SK-N-SH (cell line): ENCODE measurements at regions not wholly inside any gene's neighbourhood (a gene's known extent, or its start where the extent isn't known, plus 50 kb on each side); places are given as distances from the start of the nearest gene placed in this dataset.

Experiments used
- CTCF ChIA-PET: fragments of 300-600, 350-600 bp; formaldehyde crosslinking; extraction: SDS; loops from one replicate; lab custom pipeline; 2021; lab: Yijun Ruan, JAX
- POLR2A ChIA-PET: fragments of 350-600 bp; sonication (Branson Sonifier 250); formaldehyde crosslinking; extraction: SDS; loops from one replicate; lab custom pipeline; 2020; ENCODE audit warnings: antibody characterized with exemption, inconsistent platforms; lab: Yijun Ruan, JAX
- DNase-seq: peaks from one replicate; pipeline ENCODE4 v3.0.0; 2012
- H2AFZ ChIP-seq: fragments of 200-600 bp; sonication (generic); 2 replicates; pipeline ENCODE4 v1.8.1; 2016; ENCODE audit warnings: antibody characterized with exemption, mild to moderate bottlenecking, low read depth
- H3F3A ChIP-seq: fragments of 200-600 bp; sonication (generic); replicated peaks from 2 replicates; pipeline ENCODE3; 2016; ENCODE audit warnings: antibody characterized with exemption, mild to moderate bottlenecking; ENCODE audit not compliant: insufficient read depth
- H3K27ac ChIP-seq, 2 experiments: fragments of 200-500 bp in 1 of 2; fragments of 200-600 bp in 1 of 2; sonication (Bioruptor generic) in 1 of 2; sonication (generic), shearing (Covaris generic) in 1 of 2; 2 replicates each; pipeline versions ENCODE4 v1.5.1 to v1.6.1; 2014 to 2016; ENCODE audit warnings: low read depth in 2 of 2, inconsistent platforms in 1 of 2, low read length in 1 of 2, mild to moderate bottlenecking in 1 of 2, mixed read lengths in 1 of 2
- H3K27me3 ChIP-seq: fragments of 200-600 bp; sonication (generic), shearing (Covaris generic); 2 replicates; pipeline ENCODE4 v1.6.1; 2016; ENCODE audit warnings: mixed run types; ENCODE audit not compliant: insufficient read depth
- H3K36me3 ChIP-seq, 2 experiments: fragments of 200-500 bp in 1 of 2; fragments of 200-600 bp in 1 of 2; sonication (Bioruptor generic) in 1 of 2; sonication (generic) in 1 of 2; replicated peaks in 1 of 2; 2 replicates each; pipeline versions ENCODE3 to v1.5.1; 2014 to 2016; ENCODE audit warnings: low read length in 1 of 2, mild to moderate bottlenecking in 1 of 2; ENCODE audit not compliant: insufficient read depth in 2 of 2, control insufficient read depth in 1 of 2
- H3K4me1 ChIP-seq, 2 experiments: fragments of 200-500 bp in 1 of 2; fragments of 200-600 bp in 1 of 2; sonication (Bioruptor generic) in 1 of 2; sonication (generic), shearing (Covaris generic) in 1 of 2; 2 replicates each; pipeline versions ENCODE4 v1.5.1 to v1.6.1; 2014 to 2016; ENCODE audit warnings: low read depth in 1 of 2, low read length in 1 of 2, mixed run types in 1 of 2; ENCODE audit not compliant: insufficient read depth in 2 of 2, control insufficient read depth in 1 of 2
- H3K4me2 ChIP-seq: fragments of 200-600 bp; sonication (generic), shearing (Covaris generic); 2 replicates; pipeline ENCODE4 v1.6.1; 2017; ENCODE audit warnings: mixed run types
- H3K4me3 ChIP-seq, 2 experiments: fragments of 200-500 bp in 1 of 2; fragments of 200-600 bp in 1 of 2; sonication (Bioruptor generic) in 1 of 2; sonication (generic), shearing (Covaris generic) in 1 of 2; 2 replicates each; pipeline versions ENCODE4 v1.5.1 to v1.8.1; 2014 to 2016; ENCODE audit warnings: low read depth in 2 of 2, inconsistent platforms in 1 of 2, low read length in 1 of 2, mild to moderate bottlenecking in 1 of 2, mixed read lengths in 1 of 2, moderate library complexity in 1 of 2
- H3K79me2 ChIP-seq: fragments of 200-600 bp; sonication (generic); 2 replicates; pipeline ENCODE4 v1.8.1; 2017; ENCODE audit warnings: mild to moderate bottlenecking; ENCODE audit not compliant: insufficient read depth
- H3K9ac ChIP-seq: fragments of 200-600 bp; sonication (generic); 2 replicates; pipeline ENCODE4 v1.6.1; 2017; ENCODE audit warnings: mixed run types
- H3K9me2 ChIP-seq: fragments of 200-600 bp; sonication (generic); 2 replicates; pipeline ENCODE4 v1.6.1; 2017; ENCODE audit warnings: mixed run types
- H3K9me3 ChIP-seq: fragments of 200-600 bp; sonication (generic); 2 replicates; pipeline ENCODE4 v1.6.1; 2017; ENCODE audit warnings: mixed run types, mild to moderate bottlenecking, moderate library complexity
- H4K20me1 ChIP-seq: fragments of 200-600 bp; sonication (generic); 2 replicates; pipeline ENCODE4 v1.6.1; 2017; ENCODE audit warnings: mild to moderate bottlenecking, mixed run types; ENCODE audit not compliant: insufficient read depth
- ELF1 ChIP-seq: IDR thresholded peaks from 2 replicates; pipeline ENCODE4 v1.4.0; 2012
- FOXJ3 ChIP-seq: sonication (generic); formaldehyde crosslinking; IDR thresholded peaks from 2 replicates; pipeline ENCODE4 v1.5.1; 2020; ENCODE audit warnings: mild to moderate bottlenecking, missing genetic modification reagents
- GABPA ChIP-seq: IDR thresholded peaks from 2 replicates; pipeline ENCODE4 v1.4.0; 2012; ENCODE audit warnings: low read depth, mild to moderate bottlenecking
- GATA2 ChIP-seq: sonication (generic); formaldehyde crosslinking; IDR thresholded peaks from 2 replicates; pipeline ENCODE4 v1.5.0; 2020; ENCODE audit warnings: mild to moderate bottlenecking, missing genetic modification reagents
- JUND ChIP-seq: IDR thresholded peaks from 2 replicates; pipeline ENCODE4 v1.4.0; 2012
- MEF2A ChIP-seq: IDR thresholded peaks from 2 replicates; pipeline ENCODE4 v1.4.0; 2012; ENCODE audit warnings: low read depth, borderline replicate concordance
- PBX3 ChIP-seq: IDR thresholded peaks from 2 replicates; pipeline ENCODE4; 2012
- RXRA ChIP-seq: IDR thresholded peaks from 2 replicates; pipeline ENCODE4 v1.4.0; 2012; ENCODE audit warnings: low read depth, mild to moderate bottlenecking, borderline replicate concordance
- TAF1 ChIP-seq: IDR thresholded peaks from 2 replicates; pipeline ENCODE4 v1.6.1; 2012; ENCODE audit warnings: low read depth, mild to moderate bottlenecking, low read length, moderate library complexity, borderline replicate concordance
- TCF12 ChIP-seq: IDR thresholded peaks from 2 replicates; pipeline ENCODE4 v1.4.0; 2012
- WGBS: methylation state at CpG from one replicate; pipeline ENCODE4 v1.1.6; 2017; ENCODE audit warnings: low lambda C conversion rate; 5-methylcytosine and 5-hydroxymethylcytosine counted together
- TF ChIP-seq, protein P1 (sequence below): IDR thresholded peaks from 2 replicates; pipeline ENCODE4 v1.4.0; 2012; ENCODE audit warnings: low read depth, borderline replicate concordance

DNA sequence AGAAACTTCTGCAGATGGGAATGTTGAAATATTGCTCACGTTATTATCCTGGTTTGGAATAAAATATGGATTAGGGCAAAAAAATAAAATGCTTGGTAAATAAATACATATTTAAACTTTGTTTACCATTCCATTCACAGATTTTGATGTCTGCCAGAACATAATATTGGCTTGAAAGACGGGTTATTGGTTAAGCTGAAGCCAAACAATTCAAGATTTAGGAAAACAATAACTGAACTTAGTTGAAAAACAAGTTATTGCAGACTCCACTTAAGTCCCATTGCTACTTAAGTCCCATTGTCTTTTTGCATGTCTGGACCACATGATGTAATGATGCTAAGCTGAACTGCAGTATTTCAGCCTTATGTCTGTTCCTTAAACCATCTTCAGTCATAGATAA lies 722.5 kb downstream of the FAT4 start (continued):
- TF ChIP-seq, protein P1, sequence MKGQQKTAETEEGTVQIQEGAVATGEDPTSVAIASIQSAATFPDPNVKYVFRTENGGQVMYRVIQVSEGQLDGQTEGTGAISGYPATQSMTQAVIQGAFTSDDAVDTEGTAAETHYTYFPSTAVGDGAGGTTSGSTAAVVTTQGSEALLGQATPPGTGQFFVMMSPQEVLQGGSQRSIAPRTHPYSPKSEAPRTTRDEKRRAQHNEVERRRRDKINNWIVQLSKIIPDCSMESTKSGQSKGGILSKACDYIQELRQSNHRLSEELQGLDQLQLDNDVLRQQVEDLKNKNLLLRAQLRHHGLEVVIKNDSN: no peak
- TF ChIP-seq TAF1 (no peak), ELF1 (no peak)

- H3F3A ChIP-seq: no peaks in the 10 kb centered on the region
- no peak for TF ChIP-seq GABPA
- TF ChIP-seq, all 33 proteins: peak for 0
- POLR2A ChIA-PET: no interaction called here
- WGBS: 66% methylated on average over 2 of the region's 2 CpGs
- Histone ChIP-seq H3K79me2 (no peaks in the 10 kb centered on the region), H3K9me2 (no peaks in the 10 kb centered on the region), H3K4me2 (no peak overlapping the region), H3K9ac (no peak overlapping the region), H3K36me3 (no peaks in the 10 kb centered on the region), H3K4me3 (no peak overlapping the region), H3K9me3 (no peaks in the 10 kb centered on the region), H2AFZ (no peak overlapping the region), H3K27ac (no peak overlapping the region), H4K20me1 (no peaks in the 10 kb centered on the region), H3K4me1 (no peaks in the 10 kb centered on the region; a peak in 1 of 4 replicates), H3K27me3 (no peaks in the 10 kb centered on the region)
- CTCF ChIA-PET: interaction anchor here (0.6 to 1.1 kb wide), 2 partner anchors 17 to 553 kb away, joined by 3 read pairs; no protein-coding TSS in a partner anchor
- no peak for DNase-seq
These were observed 723.9 kb downstream of the FAT4 start for GRCh38 chr4:126038502-126039144.

- no peaks in the 10 kb centered on the region for H3K9me3 ChIP-seq
- no peak overlapping the region for H3K4me2 ChIP-seq
- H3K36me3 ChIP-seq: no peaks in the 10 kb centered on the region
- H3K4me1 ChIP-seq: no peaks in the 10 kb centered on the region
- H3K27ac ChIP-seq: no peak overlapping the region
- TF ChIP-seq GATA2 (CRISPR knock-in tag): no peak
- no peak for TF ChIP-seq TCF12
- TF ChIP-seq MEF2A: no peak
- TF ChIP-seq RXRA: no peak
- TF ChIP-seq FOXJ3 (CRISPR knock-in tag): no peak
- CTCF ChIA-PET: no interaction called here
- no peaks in the 10 kb centered on the region for H3K27me3 ChIP-seq
- POLR2A ChIA-PET: no interaction called here
- H3K4me3 ChIP-seq: no peak overlapping the region
- no peaks in the 10 kb centered on the region for H4K20me1 ChIP-seq
- 60% methylated on average over 2 of the region's 2 CpGs for WGBS
- DNase-seq: no peak
- H3K9me2 ChIP-seq: no peaks in the 10 kb centered on the region
- no peaks in the 10 kb centered on the region for H3F3A ChIP-seq
- no peaks in the 10 kb centered on the region for H3K79me2 ChIP-seq
- no peak overlapping the region for H3K9ac ChIP-seq
- H2AFZ ChIP-seq: no peak overlapping the region
These were observed 731.4 kb downstream of the FAT4 start for GRCh38 chr4:126046081-126046614.

- WGBS: 74% methylated on average over 1 of the region's 1 CpG
- Histone ChIP-seq H3K79me2 (no peaks in the 10 kb centered on the region), H3K27me3 (no peaks in the 10 kb centered on the region), H4K20me1 (no peaks in the 10 kb centered on the region), H3F3A (no peaks in the 10 kb centered on the region), H3K4me1 (no peaks in the 10 kb centered on the region; a peak in 1 of 4 replicates), H2AFZ (no peak overlapping the region), H3K9ac (no peak overlapping the region), H3K9me3 (no peaks in the 10 kb centered on the region), H3K27ac (no peak overlapping the region), H3K9me2 (no peaks in the 10 kb centered on the region), H3K4me2 (no peak overlapping the region), H3K36me3 (no peaks in the 10 kb centered on the region), H3K4me3 (no peak overlapping the region)
- no peak for DNase-seq
- ChIA-PET CTCF (no interaction called here), POLR2A (no interaction called here)
- TF ChIP-seq JUND (no peak), PBX3 (no peak), ELF1 (no peak)
These were observed 732.4 kb downstream of the FAT4 start for GRCh38 chr4:126047114-126047513.
